SK-N-SH (cell line): ENCODE measurements at regions not wholly inside any gene's neighbourhood (a gene's known extent, or its start where the extent isn't known, plus 50 kb on each side); places are given as distances from the start of the nearest gene placed in this dataset.

ENCODE experiments used
- CTCF ChIA-PET: fragments of 300-600, 350-600 bp; formaldehyde crosslinking; extraction: SDS; loops from one replicate; lab custom pipeline; 2021; lab: Yijun Ruan, JAX
- POLR2A ChIA-PET: fragments of 350-600 bp; sonication (Branson Sonifier 250); formaldehyde crosslinking; extraction: SDS; loops from one replicate; lab custom pipeline; 2020; ENCODE audit warnings: antibody characterized with exemption, inconsistent platforms; lab: Yijun Ruan, JAX
- DNase-seq: peaks from one replicate; pipeline ENCODE4 v3.0.0; 2012
- H2AFZ ChIP-seq: fragments of 200-600 bp; sonication (generic); 2 replicates; pipeline ENCODE4 v1.8.1; 2016; ENCODE audit warnings: antibody characterized with exemption, mild to moderate bottlenecking, low read depth
- H3F3A ChIP-seq: fragments of 200-600 bp; sonication (generic); replicated peaks from 2 replicates; pipeline ENCODE3; 2016; ENCODE audit warnings: antibody characterized with exemption, mild to moderate bottlenecking; ENCODE audit not compliant: insufficient read depth
- H3K27ac ChIP-seq, 2 experiments: fragments of 200-500 bp in 1 of 2; fragments of 200-600 bp in 1 of 2; sonication (Bioruptor generic) in 1 of 2; sonication (generic), shearing (Covaris generic) in 1 of 2; 2 replicates each; pipeline versions ENCODE4 v1.5.1 to v1.6.1; 2014 to 2016; ENCODE audit warnings: low read depth in 2 of 2, inconsistent platforms in 1 of 2, low read length in 1 of 2, mild to moderate bottlenecking in 1 of 2, mixed read lengths in 1 of 2
- H3K27me3 ChIP-seq: fragments of 200-600 bp; sonication (generic), shearing (Covaris generic); 2 replicates; pipeline ENCODE4 v1.6.1; 2016; ENCODE audit warnings: mixed run types; ENCODE audit not compliant: insufficient read depth
- H3K36me3 ChIP-seq, 2 experiments: fragments of 200-500 bp in 1 of 2; fragments of 200-600 bp in 1 of 2; sonication (Bioruptor generic) in 1 of 2; sonication (generic) in 1 of 2; replicated peaks in 1 of 2; 2 replicates each; pipeline versions ENCODE3 to v1.5.1; 2014 to 2016; ENCODE audit warnings: low read length in 1 of 2, mild to moderate bottlenecking in 1 of 2; ENCODE audit not compliant: insufficient read depth in 2 of 2, control insufficient read depth in 1 of 2
- H3K4me1 ChIP-seq, 2 experiments: fragments of 200-500 bp in 1 of 2; fragments of 200-600 bp in 1 of 2; sonication (Bioruptor generic) in 1 of 2; sonication (generic), shearing (Covaris generic) in 1 of 2; 2 replicates each; pipeline versions ENCODE4 v1.5.1 to v1.6.1; 2014 to 2016; ENCODE audit warnings: low read depth in 1 of 2, low read length in 1 of 2, mixed run types in 1 of 2; ENCODE audit not compliant: insufficient read depth in 2 of 2, control insufficient read depth in 1 of 2
- H3K4me2 ChIP-seq: fragments of 200-600 bp; sonication (generic), shearing (Covaris generic); 2 replicates; pipeline ENCODE4 v1.6.1; 2017; ENCODE audit warnings: mixed run types
- H3K4me3 ChIP-seq, 2 experiments: fragments of 200-500 bp in 1 of 2; fragments of 200-600 bp in 1 of 2; sonication (Bioruptor generic) in 1 of 2; sonication (generic), shearing (Covaris generic) in 1 of 2; 2 replicates each; pipeline versions ENCODE4 v1.5.1 to v1.8.1; 2014 to 2016; ENCODE audit warnings: low read depth in 2 of 2, inconsistent platforms in 1 of 2, low read length in 1 of 2, mild to moderate bottlenecking in 1 of 2, mixed read lengths in 1 of 2, moderate library complexity in 1 of 2
- H3K79me2 ChIP-seq: fragments of 200-600 bp; sonication (generic); 2 replicates; pipeline ENCODE4 v1.8.1; 2017; ENCODE audit warnings: mild to moderate bottlenecking; ENCODE audit not compliant: insufficient read depth
- H3K9ac ChIP-seq: fragments of 200-600 bp; sonication (generic); 2 replicates; pipeline ENCODE4 v1.6.1; 2017; ENCODE audit warnings: mixed run types
- H3K9me2 ChIP-seq: fragments of 200-600 bp; sonication (generic); 2 replicates; pipeline ENCODE4 v1.6.1; 2017; ENCODE audit warnings: mixed run types
- H3K9me3 ChIP-seq: fragments of 200-600 bp; sonication (generic); 2 replicates; pipeline ENCODE4 v1.6.1; 2017; ENCODE audit warnings: mixed run types, mild to moderate bottlenecking, moderate library complexity
- H4K20me1 ChIP-seq: fragments of 200-600 bp; sonication (generic); 2 replicates; pipeline ENCODE4 v1.6.1; 2017; ENCODE audit warnings: mild to moderate bottlenecking, mixed run types; ENCODE audit not compliant: insufficient read depth
- CTCF ChIP-seq: fragments of 200-600 bp; sonication (generic); IDR thresholded peaks from 2 replicates; pipeline ENCODE4 v1.6.1; 2017; ENCODE audit warnings: antibody characterized with exemption, mild to moderate bottlenecking, moderate library complexity
- ELF1 ChIP-seq: IDR thresholded peaks from 2 replicates; pipeline ENCODE4 v1.4.0; 2012
- EP300 ChIP-seq, 2 experiments: IDR thresholded peaks; 2 replicates each; pipeline versions ENCODE4 v1.4.0 to v1.6.1; 2012; ENCODE audit warnings: borderline replicate concordance in 1 of 2, low read depth in 1 of 2, low read length in 1 of 2
- FOXJ3 ChIP-seq: sonication (generic); formaldehyde crosslinking; IDR thresholded peaks from 2 replicates; pipeline ENCODE4 v1.5.1; 2020; ENCODE audit warnings: mild to moderate bottlenecking, missing genetic modification reagents
- GATA2 ChIP-seq: sonication (generic); formaldehyde crosslinking; IDR thresholded peaks from 2 replicates; pipeline ENCODE4 v1.5.0; 2020; ENCODE audit warnings: mild to moderate bottlenecking, missing genetic modification reagents
- JUND ChIP-seq: IDR thresholded peaks from 2 replicates; pipeline ENCODE4 v1.4.0; 2012
- MXI1 ChIP-seq: IDR thresholded peaks from 2 replicates; pipeline ENCODE4 v1.6.1; 2012; ENCODE audit warnings: mild to moderate bottlenecking, low read depth, low read length, improper control_type of control experiment
- NFIC ChIP-seq: IDR thresholded peaks from 2 replicates; pipeline ENCODE4 v1.4.0; 2012; ENCODE audit warnings: borderline replicate concordance
- PBX3 ChIP-seq: IDR thresholded peaks from 2 replicates; pipeline ENCODE4; 2012
- REST ChIP-seq: IDR thresholded peaks from 2 replicates; pipeline ENCODE4 v1.6.1; 2012; ENCODE audit warnings: mild to moderate bottlenecking, low read depth, low read length, moderate library complexity
- RFX5 ChIP-seq: IDR thresholded peaks from 2 replicates; pipeline ENCODE4 v1.6.1; 2012; ENCODE audit warnings: mild to moderate bottlenecking, improper control_type of control experiment, low read length
- SIN3A ChIP-seq: IDR thresholded peaks from 2 replicates; pipeline ENCODE4 v1.6.1; 2012; ENCODE audit warnings: low read depth, mild to moderate bottlenecking, low read length, moderate library complexity, borderline replicate concordance
- TAF1 ChIP-seq: IDR thresholded peaks from 2 replicates; pipeline ENCODE4 v1.6.1; 2012; ENCODE audit warnings: low read depth, mild to moderate bottlenecking, low read length, moderate library complexity, borderline replicate concordance
- YY1 ChIP-seq: IDR thresholded peaks from 2 replicates; pipeline ENCODE4 v1.4.0; 2012; ENCODE audit warnings: low read depth, mild to moderate bottlenecking
- ZBTB33 ChIP-seq: IDR thresholded peaks from 2 replicates; pipeline ENCODE4 v1.4.0; 2012; ENCODE audit warnings: low read depth, borderline replicate concordance
- WGBS: methylation state at CpG from one replicate; pipeline ENCODE4 v1.1.6; 2017; ENCODE audit warnings: low lambda C conversion rate; 5-methylcytosine and 5-hydroxymethylcytosine counted together
- TF ChIP-seq, protein P1 (sequence below): IDR thresholded peaks from 2 replicates; pipeline ENCODE4 v1.4.0; 2012; ENCODE audit warnings: low read depth
- TF ChIP-seq, protein P2 (sequence below): fragments of 150-350 bp; IDR thresholded peaks from 2 replicates; pipeline ENCODE4 v1.6.1; 2016; ENCODE audit warnings: mild to moderate bottlenecking, low read depth, low read length

DNA sequence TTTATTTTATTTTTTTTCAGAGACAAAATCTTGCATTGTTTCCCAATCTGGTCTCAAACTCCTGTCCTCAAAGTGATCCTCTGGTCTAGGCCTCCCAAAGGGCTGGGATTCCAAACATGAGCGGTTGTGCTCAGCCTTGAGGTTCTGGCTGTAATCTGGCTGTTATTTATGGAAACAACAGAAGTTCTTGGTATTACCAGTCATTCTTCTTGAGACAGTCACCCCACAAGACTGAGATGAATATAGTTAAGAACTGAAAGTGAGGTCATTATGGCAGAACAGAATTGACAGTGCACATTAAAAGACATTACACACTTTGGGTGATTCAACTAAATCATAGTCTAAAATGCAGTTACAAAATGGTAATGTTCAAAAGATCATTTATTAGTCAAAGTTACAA lies 719.5 kb downstream of the ZWINT start (continued):
- TF ChIP-seq PBX3 (no peak), EP300 (IDR thresholded peaks at IDR 0.05; ENCODE audit: borderline replicate concordance in 1 of 2, low read depth in 1 of 2, low read length in 1 of 2) (no peak), TAF1 (no peak), REST (no peak), NFIC (no peak), ZBTB33 (no peak), YY1 (no peak)
- TF ChIP-seq, protein P1, sequence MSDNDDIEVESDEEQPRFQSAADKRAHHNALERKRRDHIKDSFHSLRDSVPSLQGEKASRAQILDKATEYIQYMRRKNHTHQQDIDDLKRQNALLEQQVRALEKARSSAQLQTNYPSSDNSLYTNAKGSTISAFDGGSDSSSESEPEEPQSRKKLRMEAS: no peak
- TF ChIP-seq, protein P2, sequence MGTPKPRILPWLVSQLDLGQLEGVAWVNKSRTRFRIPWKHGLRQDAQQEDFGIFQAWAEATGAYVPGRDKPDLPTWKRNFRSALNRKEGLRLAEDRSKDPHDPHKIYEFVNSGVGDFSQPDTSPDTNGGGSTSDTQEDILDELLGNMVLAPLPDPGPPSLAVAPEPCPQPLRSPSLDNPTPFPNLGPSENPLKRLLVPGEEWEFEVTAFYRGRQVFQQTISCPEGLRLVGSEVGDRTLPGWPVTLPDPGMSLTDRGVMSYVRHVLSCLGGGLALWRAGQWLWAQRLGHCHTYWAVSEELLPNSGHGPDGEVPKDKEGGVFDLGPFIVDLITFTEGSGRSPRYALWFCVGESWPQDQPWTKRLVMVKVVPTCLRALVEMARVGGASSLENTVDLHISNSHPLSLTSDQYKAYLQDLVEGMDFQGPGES: no peak

DNA sequence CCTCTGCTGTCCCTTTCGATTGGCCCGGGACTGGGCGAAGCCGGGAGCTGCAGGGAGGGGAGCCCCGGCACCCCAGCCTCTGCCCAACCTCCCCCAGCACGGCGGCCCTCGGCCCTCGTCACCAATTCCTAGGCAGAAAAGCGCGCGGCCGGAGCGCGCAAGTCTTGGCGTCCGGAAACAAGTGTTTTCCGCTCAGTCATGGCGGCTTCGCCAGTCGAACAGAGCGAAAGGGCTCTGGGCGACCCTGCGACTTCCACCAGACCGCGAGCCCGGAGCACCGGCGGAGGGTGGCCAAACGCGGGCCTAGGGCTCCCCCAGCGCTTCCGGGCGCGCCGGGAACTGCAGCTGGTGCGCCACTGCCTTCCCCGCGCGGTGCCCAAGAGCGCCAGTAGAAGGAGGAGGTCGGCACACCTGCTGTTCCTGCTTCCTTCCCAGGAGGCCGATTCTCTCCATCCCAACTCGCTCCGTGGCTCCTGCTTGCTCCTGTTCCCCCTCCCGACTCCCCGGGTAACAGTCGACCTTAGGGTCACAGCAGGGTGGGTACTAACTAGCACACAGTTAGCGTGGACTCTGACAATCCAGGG lies 729.9 kb downstream of the ZWINT start:
- 5% methylated on average over 19 of the region's 49 CpGs for WGBS
- 0 out of 2 replicates have a peak, but pooled peaks have one; percentile 53 for TF ChIP-seq YY1
- TF ChIP-seq ELF1: no peak
- TF ChIP-seq RFX5: peak; percentile 98
- no peak for TF ChIP-seq GATA2 (CRISPR knock-in tag)
- no peak for TF ChIP-seq JUND
- 0 out of 2 replicates have a peak, but pooled peaks have one; percentile 25 for TF ChIP-seq MXI1
- TF ChIP-seq CTCF: peak; percentile 66
- TF ChIP-seq SIN3A: no peak
- 0 out of 2 replicates have a peak, but pooled peaks have one; percentile 37 for TF ChIP-seq FOXJ3 (CRISPR knock-in tag)
- TF ChIP-seq ZBTB33: no peak

More for the DNA sequence above, 729.9 kb downstream of the ZWINT start:
- Histone ChIP-seq H3K27me3 (peaks cover 8% of the 10 kb centered on the region), H3K4me3 (peak overlapping the region; percentile 66 to 72), H4K20me1 (no peaks in the 10 kb centered on the region), H3K9me3 (no peaks in the 10 kb centered on the region), H3K27ac (peak overlapping the region in 1 of 2 experiments; percentile 77; a peak in 2 of 4 replicates), H3K4me2 (peak overlapping the region; percentile 80), H3K9me2 (no peaks in the 10 kb centered on the region), H3K36me3 (no peaks in the 10 kb centered on the region), H2AFZ (peak overlapping the region; percentile 77; the same call in 1 of the 2 replicates), H3K79me2 (no peaks in the 10 kb centered on the region), H3F3A (no peaks in the 10 kb centered on the region), H3K4me1 (peaks cover 0 to 7% of the 10 kb centered on the region in 2 experiments; a peak in 2 of 4 replicates), H3K9ac (no peak overlapping the region)
- CTCF ChIA-PET: interaction anchor here (0.6 to 6.1 kb wide), 30 partner anchors 9 to 1792 kb away, joined by 3 to 53 read pairs (median 4); partner anchors contain the start of gene PCDH15
- peak; percentile 88 for DNase-seq
- POLR2A ChIA-PET: interaction anchor here (0.7 kb wide), 1 partner anchor 221 kb away, joined by 3 read pairs; no protein-coding TSS in a partner anchor
